Uterus (tissue), 3 donors: ENCODE measurements at regions not wholly inside any gene's neighbourhood (a gene's known extent, or its start where the extent isn't known, plus 50 kb on each side); places are given as distances from the start of the nearest gene placed in this dataset.
A peak's percentile ranks its signal among the peaks of the same experiment; 100 is the strongest.

ENCODE experiments used
- DNase-seq, 2 donors: peaks; one replicate each; pipeline ENCODE4 v3.0.0-alpha.2; 2019 to 2020
- H3K27ac ChIP-seq, 2 donors: fragments of 200-600 bp; sonication (generic); 1 replicate in 1 of 2; 2 replicates in 1 of 2; pipeline ENCODE4 v1.5.1; 2016 to 2018
- H3K27me3 ChIP-seq, 2 donors: fragments of 200-600 bp; sonication (generic); one replicate each; pipeline ENCODE4 v1.5.1; 2018 to 2019; ENCODE audit warnings: control low read depth in 1 of 2
- H3K36me3 ChIP-seq, 2 donors: fragments of 200-600 bp; sonication (generic); one replicate each; pipeline ENCODE4 v1.5.1; 2019; ENCODE audit warnings: control low read depth in 1 of 2
- H3K4me1 ChIP-seq, 2 donors: fragments of 200-600 bp; sonication (generic); one replicate each; pipeline ENCODE4 v1.5.1; 2018 to 2019; ENCODE audit warnings: control low read depth in 1 of 2
- H3K4me3 ChIP-seq, 2 donors: fragments of 200-600 bp; sonication (generic); 1 replicate in 1 of 2; 2 replicates in 1 of 2; pipeline ENCODE4 v1.5.1; 2018 to 2019; ENCODE audit warnings: mild to moderate bottlenecking in 1 of 2
- H3K9me3 ChIP-seq, 2 donors: fragments of 200-600 bp; sonication (generic); one replicate each; pipeline ENCODE4 v1.5.1; 2019; ENCODE audit warnings: control low read depth in 1 of 2
- CTCF ChIP-seq, 4 experiments: fragments of 200-600 bp in 2 of 4; fragments of 450-650 bp in 2 of 4; sonication (generic) in 2 of 4; IDR thresholded peaks; one replicate each; pipeline ENCODE4 v1.5.1; 2016 to 2019; ENCODE audit warnings: antibody characterized with exemption in 4 of 4, mild to moderate bottlenecking in 2 of 4, moderate library complexity in 1 of 4
- POLR2A ChIP-seq, 2 donors: fragments of 450-650 bp; IDR thresholded peaks; one replicate each; pipeline ENCODE4 v1.6.1; 2016; ENCODE audit warnings: antibody characterized with exemption in 2 of 2, mild to moderate bottlenecking in 1 of 2, moderate library complexity in 1 of 2
- intact Hi-C: fragments of 100-400 bp; cut with DNase I; formaldehyde crosslinking; loops from one replicate; pipeline ENCODE4 v1.15.1; 2023; ENCODE audit warnings: low total_unique reads
- donor health status: DM: yes; HTN: yes; CAD: no.

- H3K27ac ChIP-seq, result peak overlapping the region in 1 of 2 donors; percentile 83
- peaks cover 0 to 5% of the 10 kb centered on the region in 2 donors for H3K4me1 ChIP-seq
- H3K27me3 ChIP-seq, result no peaks in the 10 kb centered on the region
- H3K4me3 ChIP-seq, result no peak overlapping the region
- H3K9me3 ChIP-seq, result no peaks in the 10 kb centered on the region
- TF ChIP-seq POLR2A (IDR thresholded peaks at IDR 0.05) (no peak), CTCF (IDR thresholded peaks at IDR 0.05) (no peak)
- intact Hi-C loops, result no loop called here
- DNase-seq, result no peak
- no peaks in the 10 kb centered on the region for H3K36me3 ChIP-seq
Observed at GRCh38 chr6:121499666-121500065, 64.2 kb downstream of the GJA1 start.

GRCh38 chr6:121503589-121503991, 68.1 kb downstream of the GJA1 start:
- Histone ChIP-seq H3K27ac (peak overlapping the region; percentile 56 to 75), H3K9me3 (no peaks in the 10 kb centered on the region), H3K4me3 (no peak overlapping the region), H3K27me3 (no peaks in the 10 kb centered on the region), H3K4me1 (peaks cover 0 to 8% of the 10 kb centered on the region in 2 donors), H3K36me3 (no peaks in the 10 kb centered on the region)
- intact Hi-C loops, result no loop called here
- no peak for DNase-seq
- TF ChIP-seq POLR2A (IDR thresholded peaks at IDR 0.05) (no peak), CTCF (IDR thresholded peaks at IDR 0.05) (no peak)

GRCh38 chr6:121504227-121504626, 68.8 kb downstream of the GJA1 start:
- intact Hi-C loops, result no loop called here
- Histone ChIP-seq H3K4me1 (peaks cover 0 to 8% of the 10 kb centered on the region in 2 donors), H3K4me3 (no peak overlapping the region), H3K27me3 (no peaks in the 10 kb centered on the region), H3K27ac (peak overlapping the region; percentile 56 to 75), H3K36me3 (no peaks in the 10 kb centered on the region), H3K9me3 (no peaks in the 10 kb centered on the region)
- no peak for DNase-seq
- TF ChIP-seq CTCF (IDR thresholded peaks at IDR 0.05) (no peak), POLR2A (IDR thresholded peaks at IDR 0.05) (no peak)

GRCh38 chr6:121505284-121505683, 69.8 kb downstream of the GJA1 start:
- peaks cover 0 to 4% of the 10 kb centered on the region in 2 donors for H3K4me1 ChIP-seq
- intact Hi-C loops, result no loop called here
- H3K9me3 ChIP-seq, result no peaks in the 10 kb centered on the region
- no peaks in the 10 kb centered on the region for H3K36me3 ChIP-seq
- H3K27ac ChIP-seq, result no peak overlapping the region
- TF ChIP-seq POLR2A (IDR thresholded peaks at IDR 0.05) (no peak), CTCF (IDR thresholded peaks at IDR 0.05) (no peak)
- no peaks in the 10 kb centered on the region for H3K27me3 ChIP-seq
- no peak overlapping the region for H3K4me3 ChIP-seq
- no peak for DNase-seq

GRCh38 chr6:121506761-121507754, 71.6 kb downstream of the GJA1 start:
- no peaks in the 10 kb centered on the region for H3K36me3 ChIP-seq
- no peaks in the 10 kb centered on the region for H3K9me3 ChIP-seq
- no peak for TF ChIP-seq CTCF (IDR thresholded peaks at IDR 0.05)
- TF ChIP-seq POLR2A (IDR thresholded peaks at IDR 0.05), result no peak
- DNase-seq, result no peak
- no peaks in the 10 kb centered on the region for H3K27me3 ChIP-seq
- H3K4me3 ChIP-seq, result no peak overlapping the region
- intact Hi-C loops, result no loop called here
- H3K4me1 ChIP-seq, result peaks cover 0 to 4% of the 10 kb centered on the region in 2 donors
- peak overlapping the region; percentile 12 to 27 for H3K27ac ChIP-seq
